Lung microvascular endothelial cell (primary cell): ENCODE measurements at regions not wholly inside any gene's neighbourhood (a gene's known extent, or its start where the extent isn't known, plus 50 kb on each side); places are given as distances from the start of the nearest gene placed in this dataset.

Source experiments
- DNase-seq, 2 donors: peaks; one replicate each; pipeline versions ENCODE4 v3.0.0 to v3.0.0-alpha.2; 2010; ENCODE audit warnings: low read depth in 2 of 2

GRCh38 chr3:69568951-69569350, 170.3 kb upstream of the MITF start:
- DNase-seq, result no peak

GRCh38 chr3:69568458-69568857, 170.8 kb upstream of the MITF start:
- no peak for DNase-seq

- no peak for DNase-seq
Observed at GRCh38 chr3:69567710-69568052, 171.6 kb upstream of the MITF start.

- no peak for DNase-seq
Observed at GRCh38 chr3:69567023-69567709, 172.1 kb upstream of the MITF start.

GRCh38 chr3:69566275-69566674, 173.0 kb upstream of the MITF start:
- DNase-seq, result no peak

GRCh38 chr3:69565316-69565715, 173.9 kb upstream of the MITF start:
- DNase-seq, result no peak

GRCh38 chr3:69563981-69564380, 175.3 kb upstream of the MITF start:
- DNase-seq, result no peak

- DNase-seq, result no peak
Observed at GRCh38 chr3:69563151-69563550, 176.1 kb upstream of the MITF start.

- no peak for DNase-seq
Observed at GRCh38 chr3:69562020-69562419, 176.1 kb upstream of the FRMD4B start.

- DNase-seq, result no peak
Observed at GRCh38 chr3:69560818-69561217, 174.9 kb upstream of the FRMD4B start.

GRCh38 chr3:69560116-69560515, 174.2 kb upstream of the FRMD4B start:
- no peak for DNase-seq

GRCh38 chr3:69558912-69559311, 173.0 kb upstream of the FRMD4B start:
- DNase-seq, result peak; percentile 34 to 87

- no peak for DNase-seq
Observed at GRCh38 chr3:69554576-69554975, 168.7 kb upstream of the FRMD4B start.

- no peak for DNase-seq
Observed at GRCh38 chr3:69553888-69554287, 168.0 kb upstream of the FRMD4B start.

- DNase-seq, result no peak
Observed at GRCh38 chr3:69547461-69547880, 161.6 kb upstream of the FRMD4B start.

GRCh38 chr3:69542805-69543429, 157.0 kb upstream of the FRMD4B start:
- DNase-seq, result no peak

- peak; percentile 14 to 31 for DNase-seq
Observed at GRCh38 chr3:69542089-69542804, 156.4 kb upstream of the FRMD4B start.

GRCh38 chr3:69541711-69542088, 155.8 kb upstream of the FRMD4B start:
- peak; percentile 12 to 20 for DNase-seq

- DNase-seq, result peak in 1 of 2 donors; percentile 3
Observed at GRCh38 chr3:69540706-69541581, 155.1 kb upstream of the FRMD4B start.

- no peak for DNase-seq
Observed at GRCh38 chr3:69539134-69539533, 153.2 kb upstream of the FRMD4B start.

GRCh38 chr3:69538281-69538680, 152.4 kb upstream of the FRMD4B start:
- DNase-seq, result no peak
